GM23338 (cell line): ENCODE measurements at regions not wholly inside any gene's neighbourhood (a gene's known extent, or its start where the extent isn't known, plus 50 kb on each side); places are given as distances from the start of the nearest gene placed in this dataset.
"Not testable (repeated sequence)": the region's sequence is repeated elsewhere in the genome, so short reads cannot be mapped to it uniquely, and the experiment has no call there.

Experiments used
- EZH2 ChIP-seq: fragments of 200-600 bp; sonication (generic); IDR thresholded peaks from one replicate; pipeline ENCODE4 v1.8.0; 2017; ENCODE audit warnings: antibody characterized with exemption, mild to moderate bottlenecking, low read depth; ENCODE audit not compliant: unreplicated experiment
- TF ChIP-seq, protein P1 (sequence below), 2 experiments: fragments of 200-600 bp in 1 of 2; sonication (generic) in 1 of 2; conservative IDR thresholded peaks; 2 replicates each; pipeline versions ENCODE4 v1.5.1 to v1.6.1; 2016 to 2017; ENCODE audit warnings: antibody characterized with exemption in 2 of 2, low read depth in 2 of 2, mild to moderate bottlenecking in 2 of 2, moderate library complexity in 1 of 2

DNA sequence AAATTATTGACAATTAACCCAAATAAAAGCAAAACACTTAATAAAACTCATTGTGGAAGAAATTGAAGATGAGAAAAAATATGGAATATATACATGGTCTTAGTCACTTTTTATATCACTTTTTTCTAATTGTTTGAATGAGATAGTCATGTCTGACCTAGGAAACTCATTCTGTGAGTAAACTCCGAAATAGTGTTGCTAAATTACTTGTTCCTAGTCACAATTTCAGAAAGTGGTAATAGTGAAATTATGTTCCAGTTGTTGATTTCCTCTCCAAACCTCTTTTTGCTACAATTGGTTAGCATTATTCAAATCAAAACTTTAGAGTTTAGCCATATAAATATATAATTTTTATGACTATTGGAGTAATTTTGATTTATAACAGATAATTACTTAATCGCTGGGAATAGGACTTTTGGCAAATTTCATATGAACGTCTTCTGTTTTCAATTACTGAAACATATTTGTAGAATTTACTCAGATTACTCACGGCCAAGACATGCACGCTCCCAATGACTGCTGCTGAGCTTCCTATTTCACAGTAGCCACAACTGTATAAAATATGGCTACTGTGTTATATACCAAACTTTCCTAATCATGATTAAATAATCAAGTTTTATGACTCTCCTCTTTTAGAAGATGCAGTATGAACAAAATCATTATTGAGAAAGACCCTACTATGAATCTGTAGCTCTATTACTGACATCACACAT, 583.4 kb downstream of the PRIM2 start:
- TF ChIP-seq, protein P1, sequence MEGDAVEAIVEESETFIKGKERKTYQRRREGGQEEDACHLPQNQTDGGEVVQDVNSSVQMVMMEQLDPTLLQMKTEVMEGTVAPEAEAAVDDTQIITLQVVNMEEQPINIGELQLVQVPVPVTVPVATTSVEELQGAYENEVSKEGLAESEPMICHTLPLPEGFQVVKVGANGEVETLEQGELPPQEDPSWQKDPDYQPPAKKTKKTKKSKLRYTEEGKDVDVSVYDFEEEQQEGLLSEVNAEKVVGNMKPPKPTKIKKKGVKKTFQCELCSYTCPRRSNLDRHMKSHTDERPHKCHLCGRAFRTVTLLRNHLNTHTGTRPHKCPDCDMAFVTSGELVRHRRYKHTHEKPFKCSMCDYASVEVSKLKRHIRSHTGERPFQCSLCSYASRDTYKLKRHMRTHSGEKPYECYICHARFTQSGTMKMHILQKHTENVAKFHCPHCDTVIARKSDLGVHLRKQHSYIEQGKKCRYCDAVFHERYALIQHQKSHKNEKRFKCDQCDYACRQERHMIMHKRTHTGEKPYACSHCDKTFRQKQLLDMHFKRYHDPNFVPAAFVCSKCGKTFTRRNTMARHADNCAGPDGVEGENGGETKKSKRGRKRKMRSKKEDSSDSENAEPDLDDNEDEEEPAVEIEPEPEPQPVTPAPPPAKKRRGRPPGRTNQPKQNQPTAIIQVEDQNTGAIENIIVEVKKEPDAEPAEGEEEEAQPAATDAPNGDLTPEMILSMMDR (conservative IDR thresholded peaks at IDR 0.05; ENCODE audit: low read depth in 2 of 2), result not testable (repeated sequence)
- not testable (repeated sequence) for TF ChIP-seq EZH2
